ENCODE measurements at regions not wholly inside any gene's neighbourhood (a gene's known extent, or its start where the extent isn't known, plus 50 kb on each side); places are given as distances from the start of the nearest gene placed in this dataset.

GRCh38 chr19:28869459-28869858 is 343.5 kb downstream of the UQCRFS1 start:
- WGBS, 2 donors: 67 to 77% methylated on average over 5 of the region's 5 CpGs
- Histone ChIP-seq H3K9me3 (no peaks in the 10 kb centered on the region), H3K27ac (no peak overlapping the region), H3K4me3 (no peak overlapping the region), H3K36me3 (no peaks in the 10 kb centered on the region), H3K27me3 (no peaks in the 10 kb centered on the region), H3K4me1 (peaks cover 0 to 13% (median 12%) of the 10 kb centered on the region in 4 donors)
- TF ChIP-seq POLR2A (IDR thresholded peaks at IDR 0.05) (no peak), EP300 (IDR thresholded peaks at IDR 0.05) (no peak), CTCF (IDR thresholded peaks at IDR 0.05) (no peak), POLR2AphosphoS5 (IDR thresholded peaks at IDR 0.05) (no peak)
- intact Hi-C loops (cut with DNase I): no loop called here
- DNase-seq: no peak

DNA sequence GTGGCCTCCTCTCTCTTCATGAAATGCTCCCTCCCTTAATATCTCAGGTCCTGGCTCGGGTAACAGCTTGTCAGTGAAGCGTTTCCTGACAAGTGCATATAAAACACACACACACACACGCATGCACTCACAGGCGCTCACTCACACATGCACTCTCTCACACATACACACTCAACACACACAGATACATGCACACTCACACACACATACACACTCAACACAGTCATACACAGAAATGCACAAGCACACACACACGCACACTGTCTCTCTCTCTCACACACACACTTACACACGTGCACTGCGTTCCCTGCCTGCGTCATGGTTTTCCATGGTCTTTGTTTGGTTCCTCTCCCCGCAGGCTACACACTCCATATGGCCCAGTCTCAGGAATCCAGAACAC is 344.1 kb downstream of the UQCRFS1 start:
- Histone ChIP-seq H3K4me3 (no peak overlapping the region), H3K27me3 (no peaks in the 10 kb centered on the region), H3K4me1 (peaks cover 0 to 19% (median 17%) of the 10 kb centered on the region in 4 donors), H3K36me3 (no peaks in the 10 kb centered on the region), H3K27ac (no peak overlapping the region), H3K9me3 (no peaks in the 10 kb centered on the region)
- WGBS, 2 donors: 86 to 92% methylated on average over 9 of the region's 9 CpGs
- TF ChIP-seq CTCF (IDR thresholded peaks at IDR 0.05) (no peak), POLR2AphosphoS5 (IDR thresholded peaks at IDR 0.05) (no peak), POLR2A (IDR thresholded peaks at IDR 0.05) (no peak), EP300 (IDR thresholded peaks at IDR 0.05) (no peak)
- no peak for DNase-seq
- intact Hi-C loops (cut with DNase I): no loop called here

DNA sequence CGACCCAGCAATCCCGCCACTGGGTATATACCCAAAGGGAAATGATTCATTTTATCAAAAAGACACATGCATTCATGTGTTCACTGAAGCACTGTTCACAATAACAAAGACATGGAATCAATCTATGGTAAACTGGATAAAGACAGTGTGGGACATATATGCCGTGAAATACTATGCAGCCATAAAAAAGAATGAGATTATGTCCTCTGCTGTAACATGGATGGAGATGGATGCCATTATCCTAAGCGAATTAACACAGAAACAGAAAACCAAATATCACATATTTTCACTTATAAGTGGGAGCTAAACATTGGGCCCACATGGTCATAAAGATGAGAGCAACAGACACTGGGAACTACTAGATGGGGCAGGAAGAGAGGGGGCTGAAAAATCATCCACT is 345.0 kb downstream of the UQCRFS1 start:
- intact Hi-C loops (cut with DNase I): no loop called here

DNA sequence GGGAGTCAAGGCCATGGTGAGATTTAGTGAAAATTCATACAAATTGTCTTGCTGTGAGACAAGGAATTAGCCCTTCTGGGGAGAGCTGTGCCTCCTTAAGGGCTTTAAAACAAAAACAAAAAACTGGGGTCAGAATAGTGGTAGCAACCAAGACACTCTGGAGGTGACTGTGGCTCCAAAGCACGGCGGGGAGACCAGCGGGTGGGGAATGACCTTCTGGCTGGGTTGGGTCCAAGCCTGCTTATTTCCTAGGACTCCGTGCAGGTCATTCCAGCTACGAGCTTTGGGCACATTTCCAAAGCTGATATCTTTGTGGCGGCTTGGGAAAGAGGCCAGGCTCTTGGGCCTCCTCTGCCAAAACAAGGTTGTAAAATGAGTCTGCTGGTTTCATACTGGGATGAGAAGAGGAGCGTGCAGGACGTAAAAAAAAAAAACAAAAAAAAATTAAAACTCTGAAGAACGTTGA is 348.3 kb downstream of the UQCRFS1 start:
- no peak overlapping the region for H3K4me3 ChIP-seq
- intact Hi-C loops (cut with DNase I): no loop called here
- no peak overlapping the region for H3K27ac ChIP-seq
- no peaks in the 10 kb centered on the region for H3K9me3 ChIP-seq
- 10 to 52% methylated on average over 9 of the region's 9 CpGs for WGBS, 2 donors
- DNase-seq: no peak
- H3K36me3 ChIP-seq: no peaks in the 10 kb centered on the region
- peaks cover 0 to 20% (median 17%) of the 10 kb centered on the region in 4 donors for H3K4me1 ChIP-seq
- TF ChIP-seq EP300 (IDR thresholded peaks at IDR 0.05): no peak
- no peak for TF ChIP-seq CTCF (IDR thresholded peaks at IDR 0.05)
- H3K27me3 ChIP-seq: no peaks in the 10 kb centered on the region

More for the DNA sequence above, 345.0 kb downstream of the UQCRFS1 start:
- DNase-seq: no peak
- H3K9me3 ChIP-seq: no peaks in the 10 kb centered on the region
- TF ChIP-seq POLR2AphosphoS5 (IDR thresholded peaks at IDR 0.05): no peak
- no peak for TF ChIP-seq POLR2A (IDR thresholded peaks at IDR 0.05)
- no peak for TF ChIP-seq EP300 (IDR thresholded peaks at IDR 0.05)
- TF ChIP-seq CTCF (IDR thresholded peaks at IDR 0.05): no peak
- no peak overlapping the region for H3K4me3 ChIP-seq
- no peaks in the 10 kb centered on the region for H3K36me3 ChIP-seq
- H3K4me1 ChIP-seq: peaks cover 0 to 20% (median 17%) of the 10 kb centered on the region in 4 donors
- no peak overlapping the region for H3K27ac ChIP-seq
- WGBS, 2 donors: 83 to 90% methylated on average over 4 of the region's 4 CpGs
- no peaks in the 10 kb centered on the region for H3K27me3 ChIP-seq

GRCh38 chr19:28864024-28864503 is 348.9 kb downstream of the UQCRFS1 start:
- intact Hi-C loops (cut with DNase I): no loop called here
- Histone ChIP-seq H3K27ac (no peak overlapping the region), H3K4me3 (no peak overlapping the region), H3K4me1 (peaks cover 0 to 20% (median 17%) of the 10 kb centered on the region in 4 donors), H3K36me3 (no peaks in the 10 kb centered on the region), H3K9me3 (no peaks in the 10 kb centered on the region), H3K27me3 (no peaks in the 10 kb centered on the region)
- WGBS, 2 donors: 39 to 63% methylated on average over 8 of the region's 8 CpGs
- DNase-seq: no peak
- TF ChIP-seq EP300 (IDR thresholded peaks at IDR 0.05) (no peak), POLR2AphosphoS5 (IDR thresholded peaks at IDR 0.05) (no peak), POLR2A (IDR thresholded peaks at IDR 0.05) (no peak), CTCF (IDR thresholded peaks at IDR 0.05) (no peak)

Data from sigmoid colon (tissue), 6 donors.